Mucosa of gallbladder (tissue), 1 donor: ENCODE measurements at regions not wholly inside any gene's neighbourhood (a gene's known extent, or its start where the extent isn't known, plus 50 kb on each side); places are given as distances from the start of the nearest gene placed in this dataset.
"Not testable (repeated sequence)": the region's sequence is repeated elsewhere in the genome, so short reads cannot be mapped to it uniquely, and the experiment has no call there.

Source experiments
- DNase-seq: peaks from one replicate; pipeline ENCODE4 v3.0.0-alpha.2; 2020; ENCODE audit warnings: low spot score
- donor health status: DM: no; HTN: no; CAD: no.

DNA sequence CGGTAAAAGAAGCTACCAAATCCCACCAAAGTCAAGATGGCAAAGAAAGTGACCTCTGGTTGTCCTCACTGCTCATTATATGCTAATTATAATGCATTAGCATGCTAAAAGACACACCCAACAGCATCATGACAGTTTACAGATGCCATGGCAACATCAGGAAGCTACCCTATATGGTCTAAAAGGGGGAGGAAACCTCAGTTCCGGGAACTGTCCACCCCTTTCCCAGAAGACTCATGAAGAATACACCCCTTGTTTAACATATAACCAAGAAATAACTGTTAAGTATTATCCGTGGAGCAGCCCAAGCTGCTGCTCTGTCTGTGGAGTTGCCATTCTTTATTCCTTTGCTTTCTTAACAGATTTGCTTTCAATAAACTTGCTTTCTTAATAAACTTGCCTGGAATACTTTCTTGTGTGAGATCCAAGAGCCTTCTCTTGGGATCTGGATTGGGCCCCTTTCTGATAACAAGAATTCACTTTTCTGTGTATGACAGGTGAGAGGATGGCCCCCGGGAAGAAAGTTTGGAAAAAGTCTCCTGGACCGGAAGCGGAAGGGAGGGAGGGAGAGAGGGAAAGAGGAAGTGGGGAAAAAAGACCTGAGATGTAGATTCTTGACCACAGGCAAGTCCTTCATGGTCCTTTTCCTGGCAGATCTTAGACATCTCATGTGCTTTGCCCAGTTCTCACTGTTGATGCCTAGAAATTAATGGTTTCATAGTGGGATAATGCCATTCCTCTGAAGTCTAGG, 146.7 kb upstream of the ID4 start:
- DNase-seq, result no peak

DNA sequence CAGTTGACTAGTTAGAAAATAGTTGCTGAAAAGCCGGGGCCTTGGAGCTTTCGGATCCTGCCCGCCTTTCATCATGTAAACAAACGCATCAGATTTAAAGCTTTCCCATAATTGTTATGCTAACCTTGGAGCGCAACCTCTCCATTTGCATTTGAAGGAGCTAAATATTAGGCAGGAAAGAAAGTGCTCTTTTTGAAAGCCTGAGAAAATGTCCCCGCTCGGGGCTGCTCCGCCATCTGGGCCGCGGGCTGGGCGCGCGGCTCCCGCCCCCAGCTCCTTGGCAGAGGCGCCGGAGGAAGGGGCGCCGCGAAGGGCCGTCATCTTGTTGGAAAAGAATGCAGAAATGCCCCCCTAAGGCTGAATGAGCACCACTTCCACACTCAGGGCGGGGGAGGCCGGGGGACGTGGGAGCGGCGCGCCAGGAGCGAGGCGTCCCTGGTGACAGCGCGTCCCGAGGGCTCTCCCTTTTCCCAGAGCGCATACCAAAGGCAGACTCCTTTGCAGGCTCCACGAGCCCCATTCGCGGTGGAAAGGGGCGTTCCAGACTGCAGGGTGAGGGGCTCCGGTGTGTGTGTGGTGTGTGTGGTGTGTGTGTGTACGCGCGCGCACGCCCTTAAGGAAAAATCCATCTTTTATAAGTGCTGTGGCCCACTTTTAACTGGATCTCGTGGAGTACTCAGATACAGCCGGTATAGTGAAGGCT, 145.6 kb upstream of the ID4 start:
- DNase-seq, result no peak

DNA sequence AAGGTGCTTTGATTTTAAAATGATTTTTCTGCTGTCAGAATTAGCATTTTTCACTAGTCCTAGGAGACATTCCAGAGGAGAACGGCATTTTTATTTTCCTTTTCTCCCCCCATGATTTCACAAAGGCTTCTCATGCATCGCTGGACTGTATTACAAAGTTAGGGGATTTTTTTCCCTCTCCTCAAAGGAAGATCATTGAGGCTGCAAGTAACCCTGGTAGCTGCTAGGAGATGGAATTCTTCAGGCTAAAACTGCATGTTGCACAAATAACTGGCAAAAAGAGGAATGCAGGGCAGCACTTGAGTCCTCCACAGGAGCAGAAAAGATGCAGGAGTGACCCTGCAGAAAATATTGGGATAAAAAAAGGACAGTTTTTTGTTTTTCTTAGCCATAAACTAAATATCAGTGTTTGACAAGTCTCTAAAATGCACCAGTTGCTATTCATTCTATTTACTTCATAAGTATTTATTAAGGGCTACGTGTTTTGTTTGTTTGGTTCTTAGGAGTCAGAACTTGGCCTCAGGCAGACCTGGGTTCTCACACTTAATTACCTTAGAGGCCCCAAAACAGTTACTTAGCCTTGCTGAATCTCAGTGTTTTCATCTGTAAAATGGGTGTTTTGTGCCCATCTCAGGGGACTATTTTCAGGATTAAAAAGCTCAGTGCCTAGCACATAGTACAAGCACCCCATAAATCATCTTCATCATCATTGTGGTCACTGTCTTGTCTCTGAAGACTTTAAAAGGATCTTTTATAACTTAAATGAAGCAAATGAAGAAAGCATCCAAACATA, 144.5 kb upstream of the ID4 start:
- no peak for DNase-seq

DNA sequence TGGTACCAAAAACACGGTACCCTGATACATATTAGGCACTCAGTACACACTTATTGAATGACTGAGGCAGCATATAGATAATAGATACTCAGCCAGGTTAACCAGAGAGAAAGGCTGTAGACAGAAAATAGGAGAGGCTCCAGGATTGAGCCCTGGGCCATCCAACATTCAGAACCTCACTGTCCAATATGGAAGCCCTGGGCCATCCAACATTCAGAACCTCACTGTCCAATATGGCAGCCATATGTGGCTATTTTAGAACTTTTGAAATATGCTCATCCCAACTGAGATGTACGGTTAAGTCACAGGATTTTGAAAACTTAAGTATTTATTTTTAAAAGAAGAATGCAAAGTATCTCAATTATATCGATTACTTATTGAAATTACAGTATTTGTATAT, 142.5 kb upstream of the ID4 start:
- DNase-seq, result no peak

DNA sequence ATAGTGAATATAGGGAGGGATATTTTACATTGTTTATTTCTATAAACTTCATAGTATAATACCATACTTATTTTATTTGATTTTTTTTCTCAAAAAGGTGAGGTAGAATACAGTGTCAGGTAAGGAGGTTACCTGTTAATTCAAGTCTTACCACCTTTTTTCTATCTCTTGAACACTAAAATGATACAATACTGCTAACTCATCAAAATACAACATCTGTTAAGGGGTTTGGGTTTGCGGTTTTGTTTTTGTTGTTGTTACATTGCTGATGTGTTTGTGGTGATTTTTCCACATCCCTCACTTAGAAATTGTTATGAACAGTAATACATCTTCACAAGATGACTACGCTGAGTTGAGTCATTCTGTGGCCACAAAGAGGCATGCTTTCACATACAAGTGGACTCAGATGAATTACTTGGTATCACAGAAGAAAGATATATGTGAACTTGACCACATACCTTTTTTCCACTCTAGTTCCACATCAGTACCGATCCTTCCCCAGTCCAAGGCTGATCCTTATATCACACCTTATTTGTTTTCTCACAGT, 139.4 kb upstream of the ID4 start:
- no peak for DNase-seq

DNA sequence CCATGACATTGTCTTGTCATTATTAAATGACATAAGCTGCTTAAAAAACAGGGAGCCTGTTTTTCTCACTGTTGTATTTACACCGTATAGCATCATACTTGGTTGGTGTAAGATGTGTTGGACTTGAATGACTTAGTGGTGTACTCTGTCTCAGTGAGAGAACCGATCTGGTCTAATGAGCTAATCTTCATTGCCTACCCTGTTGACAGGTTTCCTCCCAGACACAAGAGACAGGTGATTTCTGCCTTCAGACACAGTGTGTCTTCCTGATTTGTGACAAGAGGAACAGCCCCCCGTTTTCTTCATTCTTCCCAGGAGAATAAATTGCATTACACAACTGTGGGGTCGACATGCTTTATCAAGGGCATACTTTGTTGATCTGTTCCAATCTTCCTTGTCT, 137.2 kb upstream of the ID4 start:
- DNase-seq, result no peak

DNA sequence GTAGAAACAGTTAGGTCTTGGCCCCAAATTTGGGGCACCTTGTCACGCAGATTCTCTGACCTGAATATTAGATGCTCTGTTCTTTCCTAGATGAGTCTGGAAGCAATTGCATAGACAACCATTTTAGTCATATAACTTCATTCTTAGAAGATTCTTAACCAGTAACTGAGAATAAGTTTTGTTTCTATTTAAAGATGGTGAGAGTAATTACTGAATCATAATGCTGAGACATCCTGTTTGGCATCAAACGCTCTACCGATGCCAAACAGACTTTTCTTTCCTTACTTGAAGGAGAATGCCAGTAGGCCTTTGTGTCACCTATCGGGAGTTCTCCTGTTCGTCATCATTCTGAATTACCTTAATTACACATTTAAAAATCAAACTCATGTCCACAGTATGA, 131.6 kb upstream of the ID4 start:
- DNase-seq, result no peak

DNA sequence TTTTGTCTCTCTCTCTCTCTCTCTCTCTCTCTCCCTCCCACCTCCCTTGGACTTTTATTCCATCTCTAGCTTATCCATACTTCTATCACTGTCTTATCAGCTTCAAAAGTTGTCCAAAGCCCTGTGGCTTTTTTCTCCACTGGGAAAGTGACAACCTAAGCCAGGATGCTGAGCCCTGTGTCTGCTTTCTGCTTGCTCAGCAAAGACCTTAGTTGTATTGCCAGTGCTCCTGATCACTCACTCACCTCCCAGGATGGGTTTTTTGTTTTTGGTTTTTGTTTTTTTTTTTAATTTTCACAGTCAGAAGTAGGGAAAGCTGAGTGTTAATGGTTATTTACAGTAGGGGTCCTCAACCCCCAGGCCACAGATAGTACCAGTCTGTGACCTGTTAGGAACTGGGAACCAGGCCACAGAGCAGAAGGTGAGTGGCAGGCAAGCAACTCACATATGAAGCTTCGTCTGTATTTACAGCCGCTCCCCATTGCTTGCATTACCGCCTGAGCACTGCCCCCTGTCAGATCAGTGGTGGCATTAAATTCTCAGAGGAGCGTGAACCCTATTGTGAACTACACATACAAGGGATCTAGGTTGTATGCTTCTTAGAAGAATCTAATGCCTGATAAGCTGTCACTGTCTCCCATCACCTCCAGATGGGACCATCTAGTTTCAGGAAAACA, 125.0 kb upstream of the ID4 start:
- no peak for DNase-seq

DNA sequence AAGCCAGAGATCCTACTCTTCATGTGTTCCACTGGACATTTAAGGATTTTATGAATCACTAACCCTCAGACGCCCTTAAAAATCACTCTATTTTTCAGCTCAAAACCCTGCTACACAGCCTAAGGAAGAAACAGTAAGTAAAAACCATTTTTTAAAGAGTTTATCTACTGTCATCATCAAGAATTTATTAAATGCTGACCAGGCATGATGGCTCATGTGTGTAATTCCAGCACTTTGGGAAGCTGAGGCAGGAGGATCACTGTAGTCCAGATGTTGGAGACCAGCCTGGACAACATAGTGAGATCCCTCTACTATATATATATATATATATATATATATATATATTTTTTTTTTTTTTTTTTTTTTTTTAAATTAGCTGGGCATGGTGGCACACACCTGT, 124.2 kb upstream of the ID4 start:
- DNase-seq, result no peak

DNA sequence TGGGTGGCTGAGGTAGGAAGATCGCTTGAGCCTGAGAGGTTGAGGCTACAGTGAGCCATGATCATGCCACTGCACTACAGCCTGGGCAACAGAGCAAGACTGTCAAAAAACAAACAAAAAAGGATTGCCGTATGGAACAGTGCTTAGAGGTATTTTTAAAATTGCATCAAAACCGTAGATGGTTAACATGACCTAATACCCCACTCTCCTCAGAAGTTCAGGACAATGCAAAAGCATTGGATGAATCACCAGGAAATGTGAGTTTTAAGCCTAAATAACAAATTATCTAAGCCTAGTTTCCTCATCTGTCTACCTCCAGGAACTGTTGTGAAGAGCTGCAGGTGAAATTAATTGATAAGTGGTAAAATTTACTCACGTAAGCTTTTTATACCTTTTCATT, 123.8 kb upstream of the ID4 start:
- DNase-seq, result no peak

DNA sequence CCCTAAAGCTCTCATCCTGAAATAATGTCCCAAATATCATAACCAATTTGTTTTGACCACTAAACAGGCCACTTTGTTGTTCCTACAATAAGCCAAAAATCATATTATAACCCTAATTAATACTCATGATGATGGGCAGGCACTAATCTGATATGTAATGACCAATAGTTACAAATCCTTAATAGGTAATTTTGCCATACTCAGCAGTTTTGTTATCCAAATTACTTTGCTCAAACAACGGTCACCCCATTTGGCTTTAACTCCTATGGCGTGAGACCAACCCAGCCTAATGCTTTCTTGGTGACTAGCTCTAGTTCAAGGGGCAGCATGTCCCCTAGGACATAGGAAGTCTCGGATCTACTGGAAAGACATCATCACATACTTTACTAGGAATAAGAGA, 123.2 kb upstream of the ID4 start:
- no peak for DNase-seq

DNA sequence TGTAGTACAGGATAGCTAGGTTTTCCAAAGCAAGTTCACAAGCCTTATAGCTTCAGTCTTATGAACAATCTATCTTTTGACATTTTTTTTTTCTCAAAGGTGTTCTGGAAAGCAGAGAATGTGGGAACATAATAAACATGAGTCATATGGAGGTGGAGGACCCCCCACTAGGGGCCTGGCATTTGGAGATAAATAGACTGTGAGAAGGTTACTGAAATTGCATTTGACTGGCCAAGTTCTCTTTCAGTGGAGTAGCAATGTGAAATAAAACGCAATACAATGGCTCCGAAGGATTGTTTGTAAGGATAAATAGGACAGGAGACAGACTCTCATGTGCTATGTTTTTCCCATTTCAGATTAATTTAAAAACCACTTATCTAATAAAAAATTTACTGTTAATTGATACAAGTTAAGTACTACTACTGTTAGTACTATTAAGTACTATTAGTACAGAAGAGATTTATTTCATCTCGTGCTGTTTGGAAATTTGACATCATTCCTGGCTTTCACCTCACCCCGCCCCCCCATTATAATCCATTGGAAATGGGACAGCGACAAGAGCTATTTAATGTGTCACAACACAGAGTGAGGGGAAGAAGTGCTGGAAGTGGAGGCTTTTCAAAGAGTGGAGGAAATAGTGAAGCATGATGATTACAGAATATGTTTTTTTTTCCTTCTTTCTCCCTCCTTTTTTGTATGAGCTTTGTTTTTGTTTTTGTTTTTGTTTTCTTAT, 122.6 kb upstream of the ID4 start:
- DNase-seq, result no peak

DNA sequence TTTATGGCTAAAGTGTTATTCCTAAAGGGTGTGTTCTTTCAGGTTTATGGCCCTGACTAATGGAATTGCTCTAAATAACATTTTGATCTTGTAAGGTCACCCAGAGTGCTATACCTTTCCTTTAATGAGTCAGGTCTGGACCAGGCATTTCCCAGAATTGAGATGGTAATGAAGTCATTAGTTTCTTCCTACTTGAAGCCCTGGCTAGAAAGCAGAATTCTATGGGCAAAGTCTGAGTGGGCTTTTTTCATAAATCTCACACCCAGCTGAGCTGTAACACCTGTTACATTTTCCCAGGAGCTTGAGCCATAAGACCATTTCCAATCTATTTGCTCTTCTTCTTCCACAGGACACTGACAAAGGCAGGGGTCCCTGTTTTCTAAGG, 122.0 kb upstream of the ID4 start:
- no peak for DNase-seq

DNA sequence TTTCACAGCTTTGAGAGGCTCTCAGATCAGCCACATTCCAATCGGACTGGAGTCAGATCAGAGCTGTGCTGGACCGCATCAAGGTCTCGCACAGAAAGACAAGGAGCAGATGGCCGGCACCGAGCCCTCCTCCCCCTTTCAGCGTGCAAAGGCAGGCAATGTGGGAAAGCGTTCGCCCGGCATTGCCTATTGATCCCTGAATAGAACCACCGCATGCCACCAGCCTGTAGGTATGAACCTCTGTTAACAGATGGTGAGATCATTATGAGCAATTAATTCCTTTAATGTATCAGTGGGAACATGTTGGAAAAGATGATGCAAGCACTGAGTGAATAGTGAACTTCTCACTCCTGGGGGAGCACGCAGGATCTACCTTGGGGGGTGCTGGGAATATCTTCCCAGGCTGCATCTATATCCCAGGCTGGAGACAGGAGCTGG, 117.5 kb upstream of the ID4 start:
- no peak for DNase-seq

DNA sequence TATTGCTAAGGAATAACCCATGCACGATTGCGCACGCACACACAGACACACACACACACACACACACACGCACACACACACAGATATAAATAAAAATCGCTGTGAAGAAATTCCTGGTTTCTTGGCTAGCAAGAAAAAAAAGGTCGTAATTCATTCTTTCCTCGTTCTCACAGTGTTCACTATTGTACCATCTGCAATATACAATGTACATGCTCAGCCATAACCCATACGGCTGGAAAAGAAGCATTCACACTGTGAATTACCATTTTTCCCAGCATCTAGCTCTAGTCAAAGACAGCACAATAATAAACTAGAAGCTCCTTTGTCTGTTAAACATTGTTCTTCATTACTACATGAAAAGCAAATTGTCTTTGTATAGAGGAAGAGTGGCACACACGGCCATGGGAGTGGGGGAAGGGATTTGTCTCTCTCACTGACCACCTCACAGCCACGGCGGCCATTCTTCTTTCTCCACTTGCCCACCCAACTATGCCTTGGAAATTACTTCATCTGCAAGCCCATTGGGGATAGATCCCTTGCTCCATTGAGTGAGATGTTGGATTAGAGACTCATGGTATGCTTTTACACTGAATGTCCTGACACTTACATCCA, 115.3 kb upstream of the ID4 start:
- DNase-seq, result no peak

DNA sequence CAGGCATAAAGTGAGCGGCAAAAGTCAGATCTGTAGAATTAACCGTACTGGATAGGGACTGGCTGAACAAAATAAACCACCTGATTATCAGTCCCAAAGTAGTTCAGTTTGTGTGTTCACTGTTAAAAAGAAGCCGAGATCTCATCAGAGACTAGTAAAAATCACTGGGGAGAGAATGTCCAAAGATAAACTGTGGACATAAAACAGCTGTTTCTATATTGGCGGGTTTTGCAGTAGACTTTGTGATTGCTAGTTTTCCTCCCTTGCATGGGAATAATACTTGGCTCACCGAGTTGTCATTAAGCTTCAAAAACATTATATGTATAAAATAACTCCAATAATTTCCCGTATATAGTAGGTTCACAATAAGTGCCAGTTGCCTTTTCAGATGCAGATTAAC, 114.2 kb upstream of the ID4 start:
- DNase-seq, result no peak

DNA sequence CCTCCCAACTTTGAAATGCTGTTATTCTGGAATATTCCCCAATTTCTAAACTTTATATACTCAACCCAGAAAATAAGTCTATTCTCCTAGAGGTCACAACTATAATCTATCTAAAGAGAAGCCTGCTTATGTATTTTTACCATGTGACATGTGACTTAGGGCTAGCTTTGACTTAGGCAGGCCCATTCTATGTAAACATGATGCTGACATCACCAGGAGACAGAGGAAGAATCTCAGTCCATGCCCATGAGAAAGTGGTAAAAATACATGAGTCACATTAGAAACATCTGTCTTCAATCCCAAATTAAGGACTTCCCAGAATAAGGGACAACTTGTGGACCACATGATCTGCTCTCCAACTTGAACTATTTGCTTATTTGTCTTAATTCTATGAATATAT, 113.6 kb upstream of the ID4 start:
- no peak for DNase-seq

DNA sequence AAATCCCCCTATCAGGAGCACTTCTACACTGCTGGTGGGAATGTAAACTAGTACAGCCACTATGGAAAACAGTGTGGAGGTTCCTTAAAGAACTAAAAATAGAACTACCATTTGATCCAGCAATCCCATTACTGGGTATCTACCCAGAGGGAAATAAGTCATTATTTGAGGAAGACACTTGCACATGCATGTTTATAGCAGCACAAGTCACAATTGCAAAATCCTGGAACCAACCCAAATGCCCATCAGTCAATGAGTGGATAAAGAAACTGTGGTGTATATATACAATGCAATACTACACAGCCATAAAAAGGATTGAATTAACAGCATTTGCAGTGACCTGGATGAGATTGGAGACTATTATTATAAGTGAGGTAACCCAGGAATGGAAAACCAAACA, 111.7 kb upstream of the ID4 start:
- not testable (repeated sequence) for DNase-seq

DNA sequence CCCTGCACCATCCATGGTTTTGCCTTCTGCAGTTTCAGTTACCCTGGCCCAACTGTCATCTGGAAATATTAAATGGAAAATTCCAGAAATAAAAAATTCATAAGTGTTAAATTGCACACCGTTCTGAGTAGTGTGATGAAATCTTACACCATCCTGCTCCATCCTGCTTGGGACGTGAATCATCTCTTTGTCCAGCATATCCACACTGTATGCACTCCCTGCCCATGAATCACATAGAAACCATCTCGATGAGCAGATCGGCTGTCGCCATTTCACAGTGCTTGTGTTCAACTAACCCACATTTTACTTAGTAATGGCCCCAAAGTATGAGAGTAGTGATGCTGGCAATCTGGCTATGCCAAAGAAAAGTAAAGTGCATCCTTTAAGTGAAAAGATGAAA, 105.9 kb upstream of the ID4 start:
- no peak for DNase-seq

DNA sequence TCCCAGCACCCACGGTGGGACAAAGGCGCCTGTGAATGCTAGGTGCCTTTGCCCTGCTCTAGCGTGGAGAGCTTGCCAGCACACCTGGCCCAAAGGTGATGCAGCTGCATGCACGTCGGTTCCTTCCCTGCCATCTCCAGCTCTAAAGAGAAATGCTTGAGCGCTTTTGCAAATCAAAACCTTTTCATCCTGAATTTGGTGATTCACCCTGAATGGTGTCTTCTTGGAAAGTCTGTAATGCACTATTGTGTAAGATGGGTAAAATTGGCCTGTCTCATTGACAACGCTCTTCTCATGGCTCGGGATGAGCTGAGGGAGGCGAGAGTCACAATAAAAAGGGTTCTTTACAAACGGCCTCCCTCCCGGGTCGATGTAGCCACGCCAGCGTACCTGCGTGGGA, 103.1 kb upstream of the ID4 start:
- no peak for DNase-seq

DNA sequence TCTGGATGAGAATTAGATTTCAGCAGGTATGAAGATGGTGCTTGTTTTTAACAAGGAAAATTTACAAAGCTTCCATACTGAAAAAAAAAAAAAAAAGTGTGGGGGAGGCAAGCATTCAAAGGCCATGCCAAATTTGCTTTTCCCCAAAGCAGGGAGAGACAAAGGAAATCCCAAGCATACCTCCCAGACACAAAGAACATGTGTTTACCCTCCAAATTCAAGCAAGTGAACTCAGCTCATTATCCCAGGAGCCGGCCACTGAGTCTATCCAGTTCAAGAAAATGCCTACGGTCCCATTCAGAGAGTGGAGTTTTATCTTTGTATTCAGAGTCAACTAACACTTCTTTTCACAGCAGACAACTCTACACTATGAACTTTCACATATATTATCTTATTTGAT, 102.7 kb upstream of the ID4 start:
- DNase-seq, result no peak
